GM11168 (cell line): ENCODE measurements at regions not wholly inside any gene's neighbourhood (a gene's known extent, or its start where the extent isn't known, plus 50 kb on each side); places are given as distances from the start of the nearest gene placed in this dataset.
"Not testable (repeated sequence)": the region's sequence is repeated elsewhere in the genome, so short reads cannot be mapped to it uniquely, and the experiment has no call there.

Source experiments
- in situ Hi-C: fragments of 300-500 bp; cut with MboI; formaldehyde crosslinking; loops from one replicate; pipeline ENCODE4 v1.12.0; 2022; ENCODE audit warnings: low sequenced_read_pairs; ENCODE audit not compliant: unreplicated experiment

GRCh38 chr6:156691018-156691417 is 86.2 kb upstream of the ARID1B start:
- in situ Hi-C loops, result no loop called here

GRCh38 chr6:156689656-156690055 is 87.5 kb upstream of the ARID1B start:
- in situ Hi-C loops, result loop anchor here (10.0 kb wide), 1 partner anchor 125 kb away; no protein-coding TSS in a partner anchor

- in situ Hi-C loops, result loop anchor here (10.0 kb wide), 1 partner anchor 124 kb away; no protein-coding TSS in a partner anchor
These were observed 88.6 kb upstream of the ARID1B start for GRCh38 chr6:156688620-156688971.

GRCh38 chr6:156687789-156688619 is 89.2 kb upstream of the ARID1B start:
- in situ Hi-C loops, result loop anchor here (10.0 kb wide), 1 partner anchor 123 kb away; no protein-coding TSS in a partner anchor

- in situ Hi-C loops, result loop anchor here (10.0 kb wide), 1 partner anchor 122 kb away; no protein-coding TSS in a partner anchor
These were observed 90.0 kb upstream of the ARID1B start for GRCh38 chr6:156686995-156687788.

GRCh38 chr6:156686301-156686994 is 90.7 kb upstream of the ARID1B start:
- in situ Hi-C loops, result loop anchor here (10.0 kb wide), 1 partner anchor 122 kb away; no protein-coding TSS in a partner anchor

GRCh38 chr6:156685823-156686222 is 91.4 kb upstream of the ARID1B start:
- in situ Hi-C loops, result loop anchor here (10.0 kb wide), 1 partner anchor 121 kb away; no protein-coding TSS in a partner anchor

GRCh38 chr6:156683821-156684220 is 93.4 kb upstream of the ARID1B start:
- in situ Hi-C loops, result loop anchor here (10.0 kb wide), 1 partner anchor 119 kb away; no protein-coding TSS in a partner anchor

GRCh38 chr6:156676721-156677120 is 100.5 kb upstream of the ARID1B start:
- in situ Hi-C loops, result no loop called here

- in situ Hi-C loops, result no loop called here
These were observed 103.0 kb upstream of the ARID1B start for GRCh38 chr6:156674197-156674596.

GRCh38 chr6:156670097-156670496 is 107.1 kb upstream of the ARID1B start:
- in situ Hi-C loops, result not testable (repeated sequence)

GRCh38 chr6:156662025-156662445 is 115.1 kb upstream of the ARID1B start:
- in situ Hi-C loops, result loop anchor here (5.0 kb wide), 1 partner anchor 65 kb away; no protein-coding TSS in a partner anchor

GRCh38 chr6:156660389-156660788 is 116.8 kb upstream of the ARID1B start:
- in situ Hi-C loops, result loop anchor here (5.0 kb wide), 1 partner anchor 63 kb away; no protein-coding TSS in a partner anchor

GRCh38 chr6:156659822-156660198 is 117.4 kb upstream of the ARID1B start:
- in situ Hi-C loops, result loop anchor here (5.0 kb wide), 1 partner anchor 63 kb away; no protein-coding TSS in a partner anchor

- in situ Hi-C loops, result no loop called here
These were observed 118.0 kb upstream of the ARID1B start for GRCh38 chr6:156658966-156659821.

- in situ Hi-C loops, result no loop called here
These were observed 118.8 kb upstream of the ARID1B start for GRCh38 chr6:156658186-156658965.

- in situ Hi-C loops, result no loop called here
These were observed 119.9 kb upstream of the ARID1B start for GRCh38 chr6:156657296-156657695.
